ENCODE measurements at regions not wholly inside any gene's neighbourhood (a gene's known extent, or its start where the extent isn't known, plus 50 kb on each side); places are given as distances from the start of the nearest gene placed in this dataset.

GRCh38 chr11:42243385-42243784, 783.9 kb upstream of the LRRC4C start:
- TF ChIP-seq CTCF (IDR thresholded peaks at IDR 0.05; ENCODE audit: extremely low read depth in 1 of 2, insufficient read depth in 1 of 2, low read depth in 1 of 2, low read length in 2 of 2) (no peak), MAX (IDR thresholded peaks at IDR 0.05; ENCODE audit: insufficient read depth, insufficient read length) (no peak), FOS (IDR thresholded peaks at IDR 0.05; ENCODE audit: borderline replicate concordance, insufficient read depth, low read length) (no peak), POLR2AphosphoS5 (IDR thresholded peaks at IDR 0.05; ENCODE audit: insufficient read depth, low read depth, low read length) (no peak), MYC (IDR thresholded peaks at IDR 0.05; ENCODE audit: low read depth, low read length) (no peak), POLR2A (IDR thresholded peaks at IDR 0.05; ENCODE audit: low read depth, low read length) (no peak), JUN (IDR thresholded peaks at IDR 0.05; ENCODE audit: borderline replicate concordance, insufficient read depth, insufficient read length, low read depth) (no peak), EZH2 (IDR thresholded peaks at IDR 0.05; ENCODE audit: borderline replicate concordance, low read depth, low read length, severe bottlenecking) (no peak), GATA2 (IDR thresholded peaks at IDR 0.05; ENCODE audit: insufficient read depth, insufficient read length, low read depth, low read length) (no peak)
- no TSS peak for BruUV-seq (replicated peaks)
- no peak overlapping the region for H3K4me2 ChIP-seq (ENCODE audit: insufficient read depth, low read length)
- H3K9me1 ChIP-seq (replicated peaks; ENCODE audit: control insufficient read depth, extremely low read depth, insufficient read depth, low read length): no peaks in the 10 kb centered on the region
- no peaks in the 10 kb centered on the region for H4K20me1 ChIP-seq (replicated peaks; ENCODE audit: control insufficient read depth, extremely low read depth, insufficient read depth, low read length)
- H2AFZ ChIP-seq (ENCODE audit: low read depth, low read length): no peak overlapping the region
- ChIA-PET CTCF (interaction anchor here (1.4 kb wide), 1 partner anchor 14 kb away, joined by 3 read pairs; no protein-coding TSS in a partner anchor), POLR2A (no interaction called here)
- H3K9ac ChIP-seq (replicated peaks; ENCODE audit: extremely low read depth, insufficient read depth, low read length): no peak overlapping the region
- DNase-seq (ENCODE audit: low read depth, low spot score): no peak
- H3K79me2 ChIP-seq (ENCODE audit: control insufficient read depth, insufficient read depth, low read length): no peaks in the 10 kb centered on the region
- FAIRE-seq: no peak
- H3K36me3 ChIP-seq (ENCODE audit: control insufficient read depth in 2 of 2, extremely low read depth in 1 of 2, insufficient read depth in 2 of 2, low read length in 2 of 2): no peaks in the 10 kb centered on the region
- H3K27me3 ChIP-seq (ENCODE audit: control insufficient read depth in 2 of 2, insufficient read depth in 2 of 2, low read length in 2 of 2): no peaks in the 10 kb centered on the region
- dilution Hi-C loops (cut with MboI; ENCODE audit: extremely low pct_ligation_motif_present, low sequenced_read_pairs): no loop called here
- H3K4me3 ChIP-seq (replicated peaks in 1 of 3; ENCODE audit: insufficient read depth in 1 of 3, low read depth in 1 of 3, low read length in 3 of 3): no peak overlapping the region
- no peak overlapping the region for H3K27ac ChIP-seq (ENCODE audit: insufficient read depth, low read depth, low read length)
- H3K9me3 ChIP-seq (replicated peaks; ENCODE audit: control insufficient read depth, insufficient read depth, low read length): no peaks in the 10 kb centered on the region
- H3K4me1 ChIP-seq (ENCODE audit: control insufficient read depth, extremely low read depth, insufficient read depth, low read length): no peaks in the 10 kb centered on the region
- intact Hi-C loops (cut with micrococcal nuclease): no loop called here

Data from endothelial cell of umbilical vein (primary cell).